ENCODE measurements at regions not wholly inside any gene's neighbourhood (a gene's known extent, or its start where the extent isn't known, plus 50 kb on each side); places are given as distances from the start of the nearest gene placed in this dataset.
"Not testable (repeated sequence)": the region's sequence is repeated elsewhere in the genome, so short reads cannot be mapped to it uniquely, and the experiment has no call there.

DNA sequence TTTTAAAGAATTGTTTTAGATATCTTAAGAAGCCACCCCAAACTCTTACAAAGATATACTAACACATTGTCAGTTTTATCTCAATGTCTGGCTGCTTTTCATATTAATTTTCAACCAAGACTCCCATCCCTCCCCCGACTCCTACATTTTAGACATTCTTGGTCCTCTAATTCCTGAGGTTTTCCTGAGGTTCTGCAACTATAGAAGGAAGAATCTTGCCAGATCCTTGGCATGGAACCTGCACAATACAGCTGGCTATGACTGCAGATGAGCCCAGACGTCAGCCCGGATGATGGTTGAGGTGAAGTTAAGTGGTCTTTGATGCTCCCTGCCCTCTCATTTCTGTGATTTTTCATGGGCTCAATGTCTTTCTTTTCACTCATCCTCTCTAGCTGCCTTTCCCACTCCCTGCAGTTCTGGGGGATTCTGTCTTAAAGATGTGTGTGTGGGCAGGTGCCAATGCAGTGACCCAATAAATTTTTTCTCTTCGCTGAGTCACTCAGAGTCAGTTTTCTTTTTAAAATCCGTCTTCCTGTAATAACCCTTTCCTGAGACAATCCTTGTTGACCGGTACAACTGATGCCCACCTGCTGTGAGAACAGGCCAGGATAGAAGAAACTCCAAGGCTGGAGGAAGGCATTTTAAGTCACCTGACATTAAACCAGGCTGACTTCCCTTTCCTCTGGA, 237.8 kb upstream of the GAS1 start:
- Mint-ChIP-seq H3K4me3 (no peak overlapping the region), H3K27me3 (peaks cover 2% of the 10 kb centered on the region), H3K4me1 (no peaks in the 10 kb centered on the region), H3K27ac (no peak overlapping the region), H3K36me3 (ENCODE audit: low read depth) (no peaks in the 10 kb centered on the region), H3K9me3 (no peaks in the 10 kb centered on the region)
- no peak for DNase-seq
- intact Hi-C loops (cut with micrococcal nuclease): no loop called here

- intact Hi-C loops (cut with micrococcal nuclease): no loop called here
- Mint-ChIP-seq H3K36me3 (ENCODE audit: low read depth) (no peaks in the 10 kb centered on the region), H3K4me3 (no peak overlapping the region), H3K27me3 (peaks cover 2% of the 10 kb centered on the region), H3K27ac (no peak overlapping the region), H3K9me3 (no peaks in the 10 kb centered on the region), H3K4me1 (no peaks in the 10 kb centered on the region)
- DNase-seq: no peak
Observed at GRCh38 chr9:87187656-87188055, 240.3 kb upstream of the GAS1 start.

- H3K27ac Mint-ChIP-seq: no peak overlapping the region
- no peaks in the 10 kb centered on the region for H3K36me3 Mint-ChIP-seq (ENCODE audit: low read depth)
- no peaks in the 10 kb centered on the region for H3K9me3 Mint-ChIP-seq
- intact Hi-C loops (cut with micrococcal nuclease): no loop called here
- no peak for DNase-seq
- no peak overlapping the region for H3K4me3 Mint-ChIP-seq
- peaks cover 3% of the 10 kb centered on the region for H3K27me3 Mint-ChIP-seq
- H3K4me1 Mint-ChIP-seq: no peaks in the 10 kb centered on the region
Observed at GRCh38 chr9:87189006-87189405, 241.7 kb upstream of the GAS1 start.

- H3K36me3 Mint-ChIP-seq (ENCODE audit: low read depth): no peaks in the 10 kb centered on the region
- intact Hi-C loops (cut with micrococcal nuclease): no loop called here
- no peak overlapping the region for H3K4me3 Mint-ChIP-seq
- H3K27me3 Mint-ChIP-seq: peaks cover 2% of the 10 kb centered on the region
- no peak for DNase-seq
- no peaks in the 10 kb centered on the region for H3K9me3 Mint-ChIP-seq
- no peaks in the 10 kb centered on the region for H3K4me1 Mint-ChIP-seq
- no peak overlapping the region for H3K27ac Mint-ChIP-seq
Observed at GRCh38 chr9:87193151-87193550, 245.8 kb upstream of the GAS1 start.

- intact Hi-C loops (cut with micrococcal nuclease): no loop called here
- Mint-ChIP-seq H3K27ac (no peak overlapping the region), H3K4me1 (no peaks in the 10 kb centered on the region), H3K36me3 (ENCODE audit: low read depth) (no peaks in the 10 kb centered on the region), H3K27me3 (peaks cover 3% of the 10 kb centered on the region), H3K9me3 (no peaks in the 10 kb centered on the region), H3K4me3 (no peak overlapping the region)
- no peak for DNase-seq
Observed at GRCh38 chr9:87193925-87194868, 246.9 kb upstream of the GAS1 start.

DNA sequence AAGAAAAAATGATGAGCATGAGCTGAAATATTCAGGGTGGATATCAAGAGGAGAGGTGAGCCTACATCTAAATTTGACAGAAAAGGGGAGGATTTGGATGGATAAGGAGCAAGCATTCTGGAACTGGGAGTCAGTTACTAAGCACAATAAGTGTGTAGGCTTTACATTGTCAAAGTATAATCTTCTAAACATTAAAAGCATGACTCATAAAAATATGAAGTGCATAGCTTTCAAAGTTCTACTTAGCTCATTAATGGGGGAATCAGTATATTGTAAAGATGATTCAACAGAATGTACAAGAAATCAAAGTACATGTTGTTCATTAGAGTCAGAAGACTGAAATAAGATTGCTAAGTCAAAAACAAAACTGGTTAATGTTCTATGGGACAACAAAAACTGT, 248.0 kb upstream of the GAS1 start:
- DNase-seq: no peak
- intact Hi-C loops (cut with micrococcal nuclease): no loop called here
- no peak overlapping the region for H3K27ac Mint-ChIP-seq
- H3K27me3 Mint-ChIP-seq: peaks cover 3% of the 10 kb centered on the region
- no peaks in the 10 kb centered on the region for H3K36me3 Mint-ChIP-seq (ENCODE audit: low read depth)
- no peaks in the 10 kb centered on the region for H3K9me3 Mint-ChIP-seq
- H3K4me3 Mint-ChIP-seq: no peak overlapping the region
- H3K4me1 Mint-ChIP-seq: no peaks in the 10 kb centered on the region

- H3K27me3 Mint-ChIP-seq: peaks cover 3% of the 10 kb centered on the region
- no peaks in the 10 kb centered on the region for H3K9me3 Mint-ChIP-seq
- no peak overlapping the region for H3K4me3 Mint-ChIP-seq
- no peaks in the 10 kb centered on the region for H3K4me1 Mint-ChIP-seq
- intact Hi-C loops (cut with micrococcal nuclease): no loop called here
- H3K27ac Mint-ChIP-seq: no peak overlapping the region
- no peak for DNase-seq
- no peaks in the 10 kb centered on the region for H3K36me3 Mint-ChIP-seq (ENCODE audit: low read depth)
Observed at GRCh38 chr9:87197349-87198130, 250.2 kb upstream of the GAS1 start.

DNA sequence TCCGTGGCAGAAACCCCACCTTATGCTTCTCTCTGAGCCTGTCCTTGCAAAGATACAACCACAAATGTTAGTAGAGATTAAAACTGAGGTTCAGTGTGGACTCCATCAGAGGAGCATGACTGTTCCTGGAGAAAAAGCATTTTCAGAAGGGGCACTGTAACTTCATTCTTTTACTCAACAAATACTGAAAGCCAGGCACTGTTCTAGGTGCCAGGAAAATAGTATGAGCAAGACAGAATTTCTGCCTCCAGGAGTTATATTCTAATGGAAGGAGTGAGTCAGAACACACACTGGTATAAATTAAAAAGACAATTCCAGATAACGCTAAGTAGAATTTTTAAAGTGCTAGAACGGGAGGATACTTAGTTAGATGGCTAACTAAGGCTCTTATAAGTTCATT, 251.4 kb upstream of the GAS1 start:
- intact Hi-C loops (cut with micrococcal nuclease): no loop called here
- Mint-ChIP-seq H3K4me1 (no peaks in the 10 kb centered on the region), H3K27me3 (peaks cover 2% of the 10 kb centered on the region), H3K36me3 (ENCODE audit: low read depth) (no peaks in the 10 kb centered on the region), H3K4me3 (no peak overlapping the region), H3K9me3 (no peaks in the 10 kb centered on the region), H3K27ac (no peak overlapping the region)
- DNase-seq: no peak

GRCh38 chr9:87199278-87199677, 252.0 kb upstream of the GAS1 start:
- no peaks in the 10 kb centered on the region for H3K9me3 Mint-ChIP-seq
- no peak overlapping the region for H3K4me3 Mint-ChIP-seq
- intact Hi-C loops (cut with micrococcal nuclease): no loop called here
- no peaks in the 10 kb centered on the region for H3K4me1 Mint-ChIP-seq
- peaks cover 2% of the 10 kb centered on the region for H3K27me3 Mint-ChIP-seq
- no peak overlapping the region for H3K27ac Mint-ChIP-seq
- DNase-seq: no peak
- H3K36me3 Mint-ChIP-seq (ENCODE audit: low read depth): no peaks in the 10 kb centered on the region

GRCh38 chr9:87199782-87200181, 252.5 kb upstream of the GAS1 start:
- Mint-ChIP-seq H3K4me3 (no peak overlapping the region), H3K4me1 (no peaks in the 10 kb centered on the region), H3K27me3 (peaks cover 2% of the 10 kb centered on the region), H3K27ac (no peak overlapping the region), H3K9me3 (no peaks in the 10 kb centered on the region), H3K36me3 (ENCODE audit: low read depth) (no peaks in the 10 kb centered on the region)
- intact Hi-C loops (cut with micrococcal nuclease): no loop called here
- no peak for DNase-seq

DNA sequence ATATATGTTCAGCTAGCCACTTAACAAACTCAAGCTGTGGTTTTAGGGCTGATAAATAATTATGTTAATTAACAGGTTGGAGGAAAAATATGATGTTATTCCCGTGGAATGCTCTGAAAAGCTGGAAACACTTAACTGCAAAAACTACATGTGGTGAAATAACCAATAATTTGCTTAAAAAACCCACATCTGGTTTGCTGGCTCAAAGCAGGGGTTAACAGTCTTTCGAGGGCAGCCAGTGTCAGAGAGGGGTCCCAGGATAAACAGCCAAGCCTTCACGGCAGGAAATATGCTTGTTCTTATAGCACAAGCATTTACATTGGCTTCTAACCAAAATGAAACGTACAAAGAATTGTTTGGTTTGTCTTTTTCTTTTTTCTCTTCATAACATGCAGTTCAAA, 254.0 kb upstream of the GAS1 start:
- Mint-ChIP-seq H3K4me1 (no peaks in the 10 kb centered on the region), H3K27ac (no peak overlapping the region), H3K9me3 (no peaks in the 10 kb centered on the region), H3K27me3 (peaks cover 2% of the 10 kb centered on the region), H3K36me3 (ENCODE audit: low read depth) (no peaks in the 10 kb centered on the region), H3K4me3 (no peak overlapping the region)
- DNase-seq: no peak
- intact Hi-C loops (cut with micrococcal nuclease): no loop called here

- no peak overlapping the region for H3K27ac Mint-ChIP-seq
- DNase-seq: no peak
Observed at GRCh38 chr9:87206064-87206661, 258.9 kb upstream of the GAS1 start.

GRCh38 chr9:87210658-87211057, 263.4 kb upstream of the GAS1 start:
- not testable (repeated sequence) for H3K27ac Mint-ChIP-seq; H3K36me3 Mint-ChIP-seq (ENCODE audit: low read depth)

More at GRCh38 chr9:87206064-87206661, 258.9 kb upstream of the GAS1 start:
- Mint-ChIP-seq H3K9me3 (no peaks in the 10 kb centered on the region), H3K4me3 (no peak overlapping the region), H3K36me3 (ENCODE audit: low read depth) (no peaks in the 10 kb centered on the region), H3K4me1 (no peaks in the 10 kb centered on the region), H3K27me3 (no peaks in the 10 kb centered on the region)
- intact Hi-C loops (cut with micrococcal nuclease): no loop called here

More at GRCh38 chr9:87210658-87211057, 263.4 kb upstream of the GAS1 start:
- H3K4me1 Mint-ChIP-seq; intact Hi-C loops (cut with micrococcal nuclease); H3K4me3 Mint-ChIP-seq; H3K27me3 Mint-ChIP-seq; H3K9me3 Mint-ChIP-seq; DNase-seq: not testable (repeated sequence)

Data from activated CD4-positive, alpha-beta T cell treated with anti-CD3 and anti-CD28 coated beads, Interleukin-2, amount 10 ng/mL, durations not matched to agents 24 days and 14 days (primary cell).